ENCODE measurements at regions not wholly inside any gene's neighbourhood (a gene's known extent, or its start where the extent isn't known, plus 50 kb on each side); places are given as distances from the start of the nearest gene placed in this dataset.

- no peak for DNase-seq (ENCODE audit: low spot score)
Measured at GRCh38 chr6:119647309-119647708, 297.7 kb upstream of the MAN1A1 start.

- no peak for DNase-seq (ENCODE audit: low spot score)
Measured at GRCh38 chr6:119643876-119644275, 294.3 kb upstream of the MAN1A1 start.

- DNase-seq (ENCODE audit: low spot score) = no peak
Measured at GRCh38 chr6:119637768-119638167, 288.2 kb upstream of the MAN1A1 start.

- DNase-seq (ENCODE audit: low spot score) = no peak
Measured at GRCh38 chr6:119636060-119636459, 286.5 kb upstream of the MAN1A1 start.

GRCh38 chr6:119633461-119633860, 283.9 kb upstream of the MAN1A1 start:
- no peak for DNase-seq (ENCODE audit: low spot score)

GRCh38 chr6:119630561-119631192, 281.1 kb upstream of the MAN1A1 start:
- DNase-seq (ENCODE audit: low spot score) = no peak

- peak; percentile 48 for DNase-seq (ENCODE audit: low spot score)
Measured at GRCh38 chr6:119628691-119629594, 279.4 kb upstream of the MAN1A1 start.

- DNase-seq (ENCODE audit: low spot score) = peak; percentile 80
Measured at GRCh38 chr6:119627908-119628669, 278.5 kb upstream of the MAN1A1 start.

- DNase-seq (ENCODE audit: low spot score) = peak; percentile 90
Measured at GRCh38 chr6:119626884-119627619, 277.5 kb upstream of the MAN1A1 start.

GRCh38 chr6:119620846-119621555, 271.4 kb upstream of the MAN1A1 start:
- DNase-seq (ENCODE audit: low spot score) = no peak

- DNase-seq (ENCODE audit: low spot score) = no peak
Measured at GRCh38 chr6:119614138-119614537, 264.6 kb upstream of the MAN1A1 start.

- DNase-seq (ENCODE audit: low spot score) = no peak
Measured at GRCh38 chr6:119612911-119613381, 263.4 kb upstream of the MAN1A1 start.

- DNase-seq (ENCODE audit: low spot score) = no peak
Measured at GRCh38 chr6:119612176-119612891, 262.8 kb upstream of the MAN1A1 start.

GRCh38 chr6:119610754-119611153, 261.2 kb upstream of the MAN1A1 start:
- no peak for DNase-seq (ENCODE audit: low spot score)

- no peak for DNase-seq (ENCODE audit: low spot score)
Measured at GRCh38 chr6:119610265-119610664, 260.7 kb upstream of the MAN1A1 start.

GRCh38 chr6:119609865-119610264, 260.3 kb upstream of the MAN1A1 start:
- no peak for DNase-seq (ENCODE audit: low spot score)

GRCh38 chr6:119608994-119609393, 259.4 kb upstream of the MAN1A1 start:
- DNase-seq (ENCODE audit: low spot score) = no peak

- DNase-seq (ENCODE audit: low spot score) = no peak
Measured at GRCh38 chr6:119604124-119604523, 254.6 kb upstream of the MAN1A1 start.

- no peak for DNase-seq (ENCODE audit: low spot score)
Measured at GRCh38 chr6:119603501-119603900, 253.9 kb upstream of the MAN1A1 start.

Data from hematopoietic multipotent progenitor cell treated with erythropoietin and hydrocortisone succinate and interleukin-3 and kit ligand, for 17 days (in vitro differentiated cells).